GM23248 (cell line): ENCODE measurements at regions not wholly inside any gene's neighbourhood (a gene's known extent, or its start where the extent isn't known, plus 50 kb on each side); places are given as distances from the start of the nearest gene placed in this dataset.

Source experiments
- DNase-seq: peaks from one replicate; pipeline ENCODE4 v3.0.0-alpha.2; 2015
- H2AFZ ChIP-seq: fragments of 200-600 bp; sonication (generic); 2 replicates; pipeline ENCODE4 v1.6.1; 2016; ENCODE audit warnings: antibody characterized with exemption
- H3F3A ChIP-seq: fragments of 200-600 bp; sonication (generic); 2 replicates; pipeline ENCODE4 v1.6.1; 2016; ENCODE audit warnings: mild to moderate bottlenecking, antibody characterized with exemption, mixed run types; ENCODE audit not compliant: insufficient read depth
- H3K27ac ChIP-seq: fragments of 200-600 bp; sonication (generic); 2 replicates; pipeline ENCODE4 v1.5.1; 2016; ENCODE audit warnings: mild to moderate bottlenecking
- H3K27me3 ChIP-seq: fragments of 200-600 bp; sonication (generic); replicated peaks from 2 replicates; pipeline ENCODE4 v1.6.1; 2016; ENCODE audit warnings: mild to moderate bottlenecking; ENCODE audit not compliant: insufficient read depth
- H3K36me3 ChIP-seq: fragments of 200-600 bp; sonication (generic); 2 replicates; pipeline ENCODE4 v1.6.1; 2016; ENCODE audit warnings: low read depth, mild to moderate bottlenecking
- H3K4me1 ChIP-seq: fragments of 200-600 bp; sonication (generic); 2 replicates; pipeline ENCODE4 v1.6.1; 2016; ENCODE audit warnings: mild to moderate bottlenecking; ENCODE audit not compliant: insufficient read depth
- H3K4me2 ChIP-seq: fragments of 200-600 bp; sonication (generic); one replicate; pipeline ENCODE4 v1.6.1; 2016; ENCODE audit warnings: mild to moderate bottlenecking; ENCODE audit not compliant: unreplicated experiment
- H3K4me3 ChIP-seq: fragments of 200-600 bp; sonication (generic); 2 replicates; pipeline ENCODE4 v1.5.1; 2016; ENCODE audit warnings: mild to moderate bottlenecking
- H3K79me2 ChIP-seq: fragments of 200-600 bp; sonication (generic); 2 replicates; pipeline ENCODE4 v1.6.1; 2016; ENCODE audit warnings: mild to moderate bottlenecking; ENCODE audit not compliant: insufficient read depth
- H3K9ac ChIP-seq: fragments of 200-600 bp; sonication (generic); 2 replicates; pipeline ENCODE4 v1.6.1; 2016; ENCODE audit warnings: mild to moderate bottlenecking
- H3K9me2 ChIP-seq: fragments of 200-600 bp; sonication (generic); 2 replicates; pipeline ENCODE4 v1.6.1; 2016; ENCODE audit warnings: mixed run types, mild to moderate bottlenecking, moderate library complexity; ENCODE audit not compliant: insufficient read depth
- H3K9me3 ChIP-seq: fragments of 200-600 bp; sonication (generic); one replicate; pipeline ENCODE4 v1.6.1; 2017; ENCODE audit warnings: low read depth
- H4K20me1 ChIP-seq: fragments of 200-600 bp; sonication (generic); 2 replicates; pipeline ENCODE4 v1.6.0; 2016; ENCODE audit not compliant: insufficient read depth
- EZH2 ChIP-seq: fragments of 200-600 bp; sonication (generic); IDR thresholded peaks from 2 replicates; pipeline ENCODE4 v1.6.1; 2018; ENCODE audit warnings: antibody characterized with exemption, mild to moderate bottlenecking; ENCODE audit not compliant: insufficient read depth, poor library complexity, severe bottlenecking
- EZH2phosphoT487 ChIP-seq: fragments of 200-600 bp; sonication (generic); IDR thresholded peaks from 2 replicates; pipeline ENCODE4 v1.6.1; 2018; ENCODE audit warnings: antibody characterized with exemption, moderate library complexity, mild to moderate bottlenecking, low read depth; ENCODE audit not compliant: insufficient read depth
- WGBS, 2 experiments: methylation state at CpG; one replicate each; pipeline ENCODE4 v1.1.6; 2015 to 2017; ENCODE audit warnings: low lambda C conversion rate in 2 of 2, low coverage in 1 of 2; ENCODE audit errors: missing lambda C conversion rate in 2 of 2; 5-methylcytosine and 5-hydroxymethylcytosine counted together
- in situ Hi-C: fragments of 300-500 bp; cut with MboI; formaldehyde crosslinking; loops from 2 replicates; pipeline ENCODE4 v1.15.0; 2020

GRCh38 chr17:77356690-77357201, 216.0 kb downstream of the SEC14L1 start:
- Histone ChIP-seq H3K27me3 (no peaks in the 10 kb centered on the region), H4K20me1 (no peaks in the 10 kb centered on the region), H2AFZ (no peak overlapping the region), H3K36me3 (no peaks in the 10 kb centered on the region), H3K4me3 (no peak overlapping the region), H3K4me2 (no peak overlapping the region), H3K9me2 (no peaks in the 10 kb centered on the region), H3K9me3 (no peaks in the 10 kb centered on the region), H3F3A (peaks cover 70% of the 10 kb centered on the region), H3K27ac (peak overlapping the region; percentile 96; the same call in 1 of the 2 replicates), H3K79me2 (peaks cover 77% of the 10 kb centered on the region), H3K9ac (no peak overlapping the region), H3K4me1 (peaks cover 14% of the 10 kb centered on the region)
- in situ Hi-C loops: no loop called here
- TF ChIP-seq EZH2phosphoT487: no peak
- no peak for TF ChIP-seq EZH2
- DNase-seq: no peak
- 84 to 90% methylated on average over 8 of the region's 8 CpGs for WGBS, 2 experiments

- Histone ChIP-seq H3K9me3 (no peaks in the 10 kb centered on the region), H3K79me2 (peaks cover 77% of the 10 kb centered on the region), H3K9me2 (no peaks in the 10 kb centered on the region), H3K4me1 (peaks cover 23% of the 10 kb centered on the region), H2AFZ (no peak overlapping the region), H4K20me1 (no peaks in the 10 kb centered on the region), H3K9ac (no peak overlapping the region), H3K4me2 (no peak overlapping the region), H3K4me3 (no peak overlapping the region), H3F3A (peaks cover 68% of the 10 kb centered on the region), H3K36me3 (no peaks in the 10 kb centered on the region), H3K27me3 (no peaks in the 10 kb centered on the region), H3K27ac (no peak overlapping the region)
- DNase-seq: no peak
- 79 to 80% methylated on average over 7 of the region's 7 CpGs for WGBS, 2 experiments
- in situ Hi-C loops: no loop called here
- TF ChIP-seq EZH2 (no peak), EZH2phosphoT487 (no peak)
These were observed 218.0 kb downstream of the SEC14L1 start for GRCh38 chr17:77358801-77359200.

- in situ Hi-C loops: no loop called here
- Histone ChIP-seq H3K36me3 (no peaks in the 10 kb centered on the region), H3K27me3 (no peaks in the 10 kb centered on the region), H3K9ac (no peak overlapping the region), H3K9me3 (no peaks in the 10 kb centered on the region), H3F3A (peaks cover 66% of the 10 kb centered on the region), H3K79me2 (peaks cover 77% of the 10 kb centered on the region), H3K4me2 (no peak overlapping the region), H3K27ac (no peak overlapping the region), H3K4me3 (no peak overlapping the region), H2AFZ (no peak overlapping the region), H4K20me1 (no peaks in the 10 kb centered on the region), H3K9me2 (no peaks in the 10 kb centered on the region), H3K4me1 (peaks cover 23% of the 10 kb centered on the region)
- DNase-seq: no peak
- TF ChIP-seq EZH2: no peak
- no peak for TF ChIP-seq EZH2phosphoT487
- 46 to 49% methylated on average over 2 of the region's 2 CpGs for WGBS, 2 experiments
These were observed 218.5 kb downstream of the SEC14L1 start for GRCh38 chr17:77359236-77359635.

GRCh38 chr17:77361986-77362620, 221.3 kb downstream of the SEC14L1 start:
- no peak overlapping the region for H3K4me3 ChIP-seq
- peaks cover 100% of the 10 kb centered on the region for H3K79me2 ChIP-seq
- H3K4me2 ChIP-seq: no peak overlapping the region
- peaks cover 70% of the 10 kb centered on the region for H3F3A ChIP-seq
- no peaks in the 10 kb centered on the region for H3K9me3 ChIP-seq
- H3K27me3 ChIP-seq: no peaks in the 10 kb centered on the region
- whole genome bisulfite sequencing, 2 experiments: 82 to 83% methylated on average over 8 of the region's 8 CpGs
- H3K9me2 ChIP-seq: no peaks in the 10 kb centered on the region
- H4K20me1 ChIP-seq: no peaks in the 10 kb centered on the region
- H3K27ac ChIP-seq: no peak overlapping the region
- in situ Hi-C loops: no loop called here
- no peak overlapping the region for H3K9ac ChIP-seq
- peaks cover 41% of the 10 kb centered on the region for H3K4me1 ChIP-seq
- TF ChIP-seq EZH2phosphoT487 (no peak), EZH2 (no peak)
- DNase-seq: no peak
- no peak overlapping the region for H2AFZ ChIP-seq
- H3K36me3 ChIP-seq: no peaks in the 10 kb centered on the region
